ENCODE measurements at regions not wholly inside any gene's neighbourhood (a gene's known extent, or its start where the extent isn't known, plus 50 kb on each side); places are given as distances from the start of the nearest gene placed in this dataset.

GRCh38 chr5:145689235-145689634, 145.9 kb downstream of the PRELID2 start:
- no peak overlapping the region for H3K4me3 ChIP-seq (ENCODE audit: low read depth, poor library complexity, severe bottlenecking)
- intact Hi-C loops (cut with DNase I; ENCODE audit: low total_unique reads) = no loop called here
- WGBS, 2 donors = 30 to 45% methylated on average over 3 of the region's 3 CpGs
- TF ChIP-seq POLR2A (IDR thresholded peaks at IDR 0.05) (no peak), CTCF (IDR thresholded peaks at IDR 0.05) (no peak)
- peak in 1 of 2 donors; percentile 17 for DNase-seq (ENCODE audit: low spot score in 2 of 2)

- DNase-seq (ENCODE audit: low spot score in 2 of 2) = no peak
- H3K4me3 ChIP-seq (ENCODE audit: low read depth, poor library complexity, severe bottlenecking) = no peak overlapping the region
- 93 to 96% methylated on average over 4 of the region's 4 CpGs for WGBS, 2 donors
- no peak for TF ChIP-seq POLR2A (IDR thresholded peaks at IDR 0.05)
- no peak for TF ChIP-seq CTCF (IDR thresholded peaks at IDR 0.05)
- intact Hi-C loops (cut with DNase I; ENCODE audit: low total_unique reads) = no loop called here
Measured at GRCh38 chr5:145687943-145688342, 147.2 kb downstream of the PRELID2 start.

- DNase-seq (ENCODE audit: low spot score in 2 of 2) = no peak
- TF ChIP-seq CTCF (IDR thresholded peaks at IDR 0.05) (no peak), POLR2A (IDR thresholded peaks at IDR 0.05) (no peak)
- WGBS, 2 donors = 91 to 100% methylated on average over 1 of the region's 1 CpG
- no peak overlapping the region for H3K4me3 ChIP-seq (ENCODE audit: low read depth, poor library complexity, severe bottlenecking)
- intact Hi-C loops (cut with DNase I; ENCODE audit: low total_unique reads) = no loop called here
Measured at GRCh38 chr5:145685417-145685816, 149.7 kb downstream of the PRELID2 start.

GRCh38 chr5:145683431-145683830, 151.7 kb downstream of the PRELID2 start:
- DNase-seq (ENCODE audit: low spot score in 2 of 2) = no peak
- 88 to 90% methylated on average over 2 of the region's 2 CpGs for WGBS, 2 donors
- no peak overlapping the region for H3K4me3 ChIP-seq (ENCODE audit: low read depth, poor library complexity, severe bottlenecking)
- intact Hi-C loops (cut with DNase I; ENCODE audit: low total_unique reads) = no loop called here
- TF ChIP-seq CTCF (IDR thresholded peaks at IDR 0.05) (no peak), POLR2A (IDR thresholded peaks at IDR 0.05) (no peak)

- no peak for DNase-seq (ENCODE audit: low spot score in 2 of 2)
- 78% methylated on average over 8 of the region's 8 CpGs for WGBS, 2 donors
- TF ChIP-seq POLR2A (IDR thresholded peaks at IDR 0.05) (no peak), CTCF (IDR thresholded peaks at IDR 0.05) (no peak)
- H3K4me3 ChIP-seq (ENCODE audit: low read depth, poor library complexity, severe bottlenecking) = no peak overlapping the region
- intact Hi-C loops (cut with DNase I; ENCODE audit: low total_unique reads) = no loop called here
Measured at GRCh38 chr5:145682197-145682899, 152.8 kb downstream of the PRELID2 start.

GRCh38 chr5:145681686-145682085, 153.5 kb downstream of the PRELID2 start:
- H3K4me3 ChIP-seq (ENCODE audit: low read depth, poor library complexity, severe bottlenecking) = no peak overlapping the region
- TF ChIP-seq CTCF (IDR thresholded peaks at IDR 0.05) (no peak), POLR2A (IDR thresholded peaks at IDR 0.05) (no peak)
- DNase-seq (ENCODE audit: low spot score in 2 of 2) = peak in 1 of 2 donors; percentile 60
- intact Hi-C loops (cut with DNase I; ENCODE audit: low total_unique reads) = no loop called here
